H54 (cell line): ENCODE measurements at regions not wholly inside any gene's neighbourhood (a gene's known extent, or its start where the extent isn't known, plus 50 kb on each side); places are given as distances from the start of the nearest gene placed in this dataset.

Source experiments
- DNase-seq: peaks from one replicate; pipeline ENCODE4 v3.0.0; 2011; ENCODE audit warnings: low spot score, mixed read lengths; ENCODE audit not compliant: insufficient read length
- FAIRE-seq: peaks from 3 replicates; lab custom pipeline; 2011; peaks lifted over from hg19 to GRCh38; lab: Jason Lieb, UNC
- POLR2A ChIP-seq: IDR thresholded peaks from 2 replicates; pipeline ENCODE4 v1.6.1; 2011; ENCODE audit warnings: low read depth, mild to moderate bottlenecking, low read length

- FAIRE-seq (no peak), DNase-seq (no peak)
- no peak for TF ChIP-seq POLR2A
Observed at GRCh38 chr5:81884871-81885270, 87.0 kb upstream of the ATG10 start.

- TF ChIP-seq POLR2A: no peak
- DNase-seq (no peak), FAIRE-seq (no peak)
Observed at GRCh38 chr5:81883371-81883770, 88.5 kb upstream of the ATG10 start.

- DNase-seq (no peak), FAIRE-seq (no peak)
- TF ChIP-seq POLR2A: no peak
Observed at GRCh38 chr5:81881595-81881994, 90.2 kb upstream of the ATG10 start.

GRCh38 chr5:81879936-81880335 lies 91.9 kb upstream of the ATG10 start:
- TF ChIP-seq POLR2A: no peak
- DNase-seq (no peak), FAIRE-seq (no peak)

GRCh38 chr5:81878333-81878732 lies 93.5 kb upstream of the ATG10 start:
- FAIRE-seq: no peak
- TF ChIP-seq POLR2A: no peak
- no peak for DNase-seq

GRCh38 chr5:81866994-81867393 lies 104.8 kb upstream of the ATG10 start:
- no peak for DNase-seq
- no peak for TF ChIP-seq POLR2A
- no peak for FAIRE-seq

- no peak for TF ChIP-seq POLR2A
- FAIRE-seq: no peak
- no peak for DNase-seq
Observed at GRCh38 chr5:81860778-81861177, 109.9 kb upstream of the SSBP2 start.

GRCh38 chr5:81859624-81860023 lies 108.7 kb upstream of the SSBP2 start:
- DNase-seq: no peak
- no peak for TF ChIP-seq POLR2A
- no peak for FAIRE-seq

GRCh38 chr5:81856948-81857928 lies 106.3 kb upstream of the SSBP2 start:
- TF ChIP-seq POLR2A: no peak
- DNase-seq (no peak), FAIRE-seq (no peak)

GRCh38 chr5:81855591-81855990 lies 104.7 kb upstream of the SSBP2 start:
- no peak for TF ChIP-seq POLR2A
- FAIRE-seq (no peak), DNase-seq (no peak)

GRCh38 chr5:81854915-81855314 lies 104.0 kb upstream of the SSBP2 start:
- DNase-seq: no peak
- TF ChIP-seq POLR2A: no peak
- no peak for FAIRE-seq

- FAIRE-seq (no peak), DNase-seq (no peak)
- TF ChIP-seq POLR2A: no peak
Observed at GRCh38 chr5:81854485-81854884, 103.6 kb upstream of the SSBP2 start.

- no peak for DNase-seq
- TF ChIP-seq POLR2A: no peak
- FAIRE-seq: no peak
Observed at GRCh38 chr5:81853030-81853357, 102.1 kb upstream of the SSBP2 start.

GRCh38 chr5:81852291-81853029 lies 101.6 kb upstream of the SSBP2 start:
- DNase-seq (no peak), FAIRE-seq (peak; percentile 36)
- TF ChIP-seq POLR2A: no peak
